Activated CD4-positive, alpha-beta T cell treated with anti-CD3 and anti-CD28 coated beads for 36 hours (primary cell): ENCODE measurements at regions not wholly inside any gene's neighbourhood (a gene's known extent, or its start where the extent isn't known, plus 50 kb on each side); places are given as distances from the start of the nearest gene placed in this dataset.
"Not testable (repeated sequence)": the region's sequence is repeated elsewhere in the genome, so short reads cannot be mapped to it uniquely, and the experiment has no call there.

Experiments
- ATAC-seq: fragments of 200-7000 bp; cut with Tn5 transposase; one replicate; pipeline ENCODE4 v1.10.0; 2021; ENCODE audit warnings: mild to moderate bottlenecking, moderate library complexity
- CTCF ChIA-PET: fragments of 350-600 bp; sonication (Branson Sonifier 250); formaldehyde crosslinking; loops from one replicate; lab custom pipeline; 2021; ENCODE audit warnings: antibody characterized with exemption; lab: Charles Lee
- POLR2A ChIA-PET: fragments of 350-600 bp; sonication (Branson Sonifier 250); formaldehyde crosslinking; loops from one replicate; lab custom pipeline; 2021; ENCODE audit warnings: antibody characterized with exemption, inconsistent platforms; lab: Charles Lee
- DNase-seq: peaks from one replicate; pipeline ENCODE4 v3.0.0-alpha.2; 2020
- H3K27ac Mint-ChIP-seq: one replicate; pipeline ENCODE4 v1.8.0; 2021; ENCODE audit warnings: mixed read lengths
- H3K27me3 Mint-ChIP-seq: one replicate; pipeline ENCODE4 v1.8.0; 2021; ENCODE audit warnings: mixed read lengths
- H3K36me3 Mint-ChIP-seq: one replicate; pipeline ENCODE4 v1.8.0; 2021; ENCODE audit warnings: low read depth, mixed read lengths
- H3K4me1 Mint-ChIP-seq: one replicate; pipeline ENCODE4 v1.8.0; 2021; ENCODE audit warnings: mixed read lengths
- H3K4me3 Mint-ChIP-seq: one replicate; pipeline ENCODE4 v1.8.0; 2021; ENCODE audit warnings: mild to moderate bottlenecking, moderate library complexity, mixed read lengths
- H3K9me3 Mint-ChIP-seq: one replicate; pipeline ENCODE4 v1.8.0; 2021; ENCODE audit warnings: low read depth, mixed read lengths
- intact Hi-C, 2 experiments: fragments of 100-400 bp; cut with DNase I in 1 of 2; cut with micrococcal nuclease in 1 of 2; formaldehyde crosslinking; loops; one replicate each; pipeline versions ENCODE4 v1.14.2 to v1.15.1; 2022 to 2024; cut with DNase I, micrococcal nuclease

- Mint-ChIP-seq H3K27me3 (peaks cover 5% of the 10 kb centered on the region), H3K9me3 (no peaks in the 10 kb centered on the region), H3K4me1 (no peaks in the 10 kb centered on the region), H3K27ac (no peak overlapping the region), H3K36me3 (no peaks in the 10 kb centered on the region), H3K4me3 (no peak overlapping the region)
- DNase-seq (no peak), ATAC-seq (no peak)
- intact Hi-C loops = no loop called here
- CTCF ChIA-PET = interaction anchor here (0.7 kb wide), 1 partner anchor 723 kb away, joined by 3 read pairs; no protein-coding TSS in a partner anchor
- POLR2A ChIA-PET = no interaction called here
Observed at GRCh38 chr2:167790781-167791450, 456.5 kb downstream of the STK39 start.

- POLR2A ChIA-PET = no interaction called here
- no peak overlapping the region for H3K27ac Mint-ChIP-seq
- CTCF ChIA-PET = interaction anchor here (0.5 kb wide), 1 partner anchor 1465 kb away, joined by 4 read pairs; no protein-coding TSS in a partner anchor
Observed at GRCh38 chr2:167790189-167790588, 457.2 kb downstream of the STK39 start.

GRCh38 chr2:167787562-167787961 is 459.8 kb downstream of the STK39 start:
- H3K4me3 Mint-ChIP-seq = no peak overlapping the region
- ATAC-seq (no peak), DNase-seq (no peak)
- no peaks in the 10 kb centered on the region for H3K4me1 Mint-ChIP-seq
- ChIA-PET CTCF (no interaction called here), POLR2A (no interaction called here)
- H3K36me3 Mint-ChIP-seq = no peaks in the 10 kb centered on the region
- H3K9me3 Mint-ChIP-seq = no peaks in the 10 kb centered on the region
- no peak overlapping the region for H3K27ac Mint-ChIP-seq
- peaks cover 5% of the 10 kb centered on the region for H3K27me3 Mint-ChIP-seq
- intact Hi-C loops = no loop called here

More at GRCh38 chr2:167790189-167790588, 457.2 kb downstream of the STK39 start:
- no peaks in the 10 kb centered on the region for H3K9me3 Mint-ChIP-seq
- H3K27me3 Mint-ChIP-seq = peaks cover 5% of the 10 kb centered on the region
- ATAC-seq (no peak), DNase-seq (no peak)
- no peaks in the 10 kb centered on the region for H3K4me1 Mint-ChIP-seq
- no peak overlapping the region for H3K4me3 Mint-ChIP-seq
- H3K36me3 Mint-ChIP-seq = no peaks in the 10 kb centered on the region
- intact Hi-C loops = no loop called here

- intact Hi-C loops = no loop called here
- no peak for ATAC-seq
- H3K9me3 Mint-ChIP-seq = no peaks in the 10 kb centered on the region
- no peak for DNase-seq
- H3K27me3 Mint-ChIP-seq = peaks cover 5% of the 10 kb centered on the region
- no peak overlapping the region for H3K27ac Mint-ChIP-seq
- POLR2A ChIA-PET = no interaction called here
- H3K4me1 Mint-ChIP-seq = no peaks in the 10 kb centered on the region
- no peak overlapping the region for H3K4me3 Mint-ChIP-seq
- CTCF ChIA-PET = no interaction called here
- no peaks in the 10 kb centered on the region for H3K36me3 Mint-ChIP-seq
Observed at GRCh38 chr2:167787021-167787420, 460.4 kb downstream of the STK39 start.

- no peak overlapping the region for H3K4me3 Mint-ChIP-seq
- peaks cover 5% of the 10 kb centered on the region for H3K27me3 Mint-ChIP-seq
- CTCF ChIA-PET = no interaction called here
- H3K4me1 Mint-ChIP-seq = no peaks in the 10 kb centered on the region
- no peak for DNase-seq
- H3K36me3 Mint-ChIP-seq = no peaks in the 10 kb centered on the region
- ATAC-seq = no peak
- POLR2A ChIA-PET = no interaction called here
- H3K9me3 Mint-ChIP-seq = no peaks in the 10 kb centered on the region
- intact Hi-C loops = no loop called here
- no peak overlapping the region for H3K27ac Mint-ChIP-seq
Observed at GRCh38 chr2:167785606-167786216, 461.7 kb downstream of the STK39 start.

GRCh38 chr2:167784084-167784425 is 463.3 kb downstream of the STK39 start:
- no peak for ATAC-seq
- H3K27ac Mint-ChIP-seq = no peak overlapping the region
- DNase-seq = no peak
- no peaks in the 10 kb centered on the region for H3K27me3 Mint-ChIP-seq
- H3K9me3 Mint-ChIP-seq = no peaks in the 10 kb centered on the region
- no peaks in the 10 kb centered on the region for H3K4me1 Mint-ChIP-seq
- H3K36me3 Mint-ChIP-seq = no peaks in the 10 kb centered on the region
- no peak overlapping the region for H3K4me3 Mint-ChIP-seq
- ChIA-PET POLR2A (no interaction called here), CTCF (no interaction called here)
- intact Hi-C loops = no loop called here

- no peak overlapping the region for H3K27ac Mint-ChIP-seq
- no peaks in the 10 kb centered on the region for H3K9me3 Mint-ChIP-seq
- no peaks in the 10 kb centered on the region for H3K4me1 Mint-ChIP-seq
- H3K27me3 Mint-ChIP-seq = no peaks in the 10 kb centered on the region
- CTCF ChIA-PET = interaction anchor here (0.7 kb wide), 2 partner anchors 522 to 1720 kb away, joined by 3 read pairs; no protein-coding TSS in a partner anchor
- H3K36me3 Mint-ChIP-seq = no peaks in the 10 kb centered on the region
- ATAC-seq (no peak), DNase-seq (no peak)
- H3K4me3 Mint-ChIP-seq = no peak overlapping the region
- POLR2A ChIA-PET = no interaction called here
- intact Hi-C loops = no loop called here
Observed at GRCh38 chr2:167783261-167784083, 463.9 kb downstream of the STK39 start.

GRCh38 chr2:167781629-167782028 is 465.8 kb downstream of the STK39 start:
- H3K27me3 Mint-ChIP-seq, H3K9me3 Mint-ChIP-seq, DNase-seq, POLR2A ChIA-PET, intact Hi-C loops, H3K36me3 Mint-ChIP-seq, CTCF ChIA-PET, H3K4me1 Mint-ChIP-seq, H3K4me3 Mint-ChIP-seq, ATAC-seq, H3K27ac Mint-ChIP-seq: not testable (repeated sequence)

- DNase-seq (no peak), ATAC-seq (no peak)
- Mint-ChIP-seq H3K9me3 (no peaks in the 10 kb centered on the region), H3K4me3 (no peak overlapping the region), H3K27me3 (no peaks in the 10 kb centered on the region), H3K36me3 (no peaks in the 10 kb centered on the region), H3K27ac (no peak overlapping the region), H3K4me1 (no peaks in the 10 kb centered on the region)
- intact Hi-C loops = no loop called here
- ChIA-PET CTCF (no interaction called here), POLR2A (no interaction called here)
Observed at GRCh38 chr2:167776359-167776758, 471.0 kb downstream of the STK39 start.

GRCh38 chr2:167771628-167772027 is 475.8 kb downstream of the STK39 start:
- Mint-ChIP-seq H3K27me3 (no peaks in the 10 kb centered on the region), H3K36me3 (no peaks in the 10 kb centered on the region), H3K9me3 (no peaks in the 10 kb centered on the region), H3K4me1 (no peaks in the 10 kb centered on the region), H3K27ac (no peak overlapping the region), H3K4me3 (no peak overlapping the region)
- ATAC-seq (no peak), DNase-seq (no peak)
- intact Hi-C loops = no loop called here
- ChIA-PET CTCF (no interaction called here), POLR2A (no interaction called here)

- intact Hi-C loops = no loop called here
- CTCF ChIA-PET = no interaction called here
- no peak for DNase-seq
- POLR2A ChIA-PET = no interaction called here
- Mint-ChIP-seq H3K27me3 (no peaks in the 10 kb centered on the region), H3K36me3 (no peaks in the 10 kb centered on the region), H3K4me1 (no peaks in the 10 kb centered on the region), H3K9me3 (no peaks in the 10 kb centered on the region), H3K4me3 (no peak overlapping the region), H3K27ac (no peak overlapping the region)
- ATAC-seq = no peak
Observed at GRCh38 chr2:167769020-167769419, 478.4 kb downstream of the STK39 start.

- H3K36me3 Mint-ChIP-seq = no peaks in the 10 kb centered on the region
- DNase-seq = no peak
- CTCF ChIA-PET = no interaction called here
Observed at GRCh38 chr2:167767830-167768229, 479.6 kb downstream of the STK39 start.

More at GRCh38 chr2:167767830-167768229, 479.6 kb downstream of the STK39 start:
- Mint-ChIP-seq H3K27ac (no peak overlapping the region), H3K27me3 (no peaks in the 10 kb centered on the region), H3K9me3 (no peaks in the 10 kb centered on the region), H3K4me3 (no peak overlapping the region), H3K4me1 (no peaks in the 10 kb centered on the region)
- POLR2A ChIA-PET = no interaction called here
- intact Hi-C loops = no loop called here
- ATAC-seq = no peak
